ENCODE measurements at regions not wholly inside any gene's neighbourhood (a gene's known extent, or its start where the extent isn't known, plus 50 kb on each side); places are given as distances from the start of the nearest gene placed in this dataset.

GRCh38 chr21:23900727-23901126 is 1706.6 kb downstream of the MRPL39 start:
- no peak for DNase-seq (ENCODE audit: insufficient read length, low spot score, missing footprints)
- Histone ChIP-seq H2AFZ (ENCODE audit: low read length) (no peak overlapping the region), H4K20me1 (ENCODE audit: insufficient read depth, low read length) (no peaks in the 10 kb centered on the region), H3K36me3 (ENCODE audit: insufficient read depth, low read length) (no peaks in the 10 kb centered on the region), H3K4me1 (ENCODE audit: insufficient read depth, low read length) (no peaks in the 10 kb centered on the region), H3K4me3 (ENCODE audit: insufficient read depth, low read length) (no peak overlapping the region), H3K79me2 (ENCODE audit: insufficient read depth, low read length) (no peaks in the 10 kb centered on the region), H3K9me3 (ENCODE audit: low read depth, low read length) (peaks cover 2% of the 10 kb centered on the region), H3K27ac (ENCODE audit: low read depth, low read length) (no peak overlapping the region), H3K4me2 (ENCODE audit: insufficient read depth, low read length) (no peak overlapping the region), H3K27me3 (ENCODE audit: insufficient read depth, low read length) (no peaks in the 10 kb centered on the region)
- no peak for TF ChIP-seq CTCF (IDR thresholded peaks at IDR 0.05; ENCODE audit: extremely low read depth, low read depth, low read length)

- no peak for TF ChIP-seq CTCF (IDR thresholded peaks at IDR 0.05; ENCODE audit: extremely low read depth, low read depth, low read length)
- no peaks in the 10 kb centered on the region for H3K27me3 ChIP-seq (ENCODE audit: insufficient read depth, low read length)
- H3K4me1 ChIP-seq (ENCODE audit: insufficient read depth, low read length), result no peaks in the 10 kb centered on the region
- no peaks in the 10 kb centered on the region for H3K79me2 ChIP-seq (ENCODE audit: insufficient read depth, low read length)
- peaks cover 2% of the 10 kb centered on the region for H3K9me3 ChIP-seq (ENCODE audit: low read depth, low read length)
- no peaks in the 10 kb centered on the region for H3K36me3 ChIP-seq (ENCODE audit: insufficient read depth, low read length)
- DNase-seq (ENCODE audit: insufficient read length, low spot score, missing footprints), result no peak
- no peak overlapping the region for H3K27ac ChIP-seq (ENCODE audit: low read depth, low read length)
- no peak overlapping the region for H3K4me2 ChIP-seq (ENCODE audit: insufficient read depth, low read length)
- no peak overlapping the region for H3K4me3 ChIP-seq (ENCODE audit: insufficient read depth, low read length)
- H4K20me1 ChIP-seq (ENCODE audit: insufficient read depth, low read length), result no peaks in the 10 kb centered on the region
- no peak overlapping the region for H2AFZ ChIP-seq (ENCODE audit: low read length)
Measured at GRCh38 chr21:23899561-23899960, 1707.7 kb downstream of the MRPL39 start.

- Histone ChIP-seq H4K20me1 (ENCODE audit: insufficient read depth, low read length) (no peaks in the 10 kb centered on the region), H3K27ac (ENCODE audit: low read depth, low read length) (no peak overlapping the region), H3K4me1 (ENCODE audit: insufficient read depth, low read length) (no peaks in the 10 kb centered on the region), H3K27me3 (ENCODE audit: insufficient read depth, low read length) (no peaks in the 10 kb centered on the region), H3K4me3 (ENCODE audit: insufficient read depth, low read length) (no peak overlapping the region), H3K4me2 (ENCODE audit: insufficient read depth, low read length) (no peak overlapping the region), H3K9me3 (ENCODE audit: low read depth, low read length) (peaks cover 2% of the 10 kb centered on the region), H2AFZ (ENCODE audit: low read length) (no peak overlapping the region), H3K79me2 (ENCODE audit: insufficient read depth, low read length) (no peaks in the 10 kb centered on the region), H3K36me3 (ENCODE audit: insufficient read depth, low read length) (no peaks in the 10 kb centered on the region)
- DNase-seq (ENCODE audit: insufficient read length, low spot score, missing footprints), result no peak
- no peak for TF ChIP-seq CTCF (IDR thresholded peaks at IDR 0.05; ENCODE audit: extremely low read depth, low read depth, low read length)
Measured at GRCh38 chr21:23890652-23891051, 1716.6 kb downstream of the MRPL39 start.

- Histone ChIP-seq H3K4me2 (ENCODE audit: insufficient read depth, low read length) (no peak overlapping the region), H3K27me3 (ENCODE audit: insufficient read depth, low read length) (no peaks in the 10 kb centered on the region), H3K9me3 (ENCODE audit: low read depth, low read length) (peaks cover 2% of the 10 kb centered on the region)
Measured at GRCh38 chr21:23887725-23888306, 1719.5 kb downstream of the MRPL39 start.

More at GRCh38 chr21:23887725-23888306, 1719.5 kb downstream of the MRPL39 start:
- Histone ChIP-seq H3K4me3 (ENCODE audit: insufficient read depth, low read length) (no peak overlapping the region), H2AFZ (ENCODE audit: low read length) (no peak overlapping the region), H3K27ac (ENCODE audit: low read depth, low read length) (no peak overlapping the region), H3K79me2 (ENCODE audit: insufficient read depth, low read length) (no peaks in the 10 kb centered on the region), H3K36me3 (ENCODE audit: insufficient read depth, low read length) (no peaks in the 10 kb centered on the region), H3K4me1 (ENCODE audit: insufficient read depth, low read length) (no peaks in the 10 kb centered on the region), H4K20me1 (ENCODE audit: insufficient read depth, low read length) (no peaks in the 10 kb centered on the region)
- DNase-seq (ENCODE audit: insufficient read length, low spot score, missing footprints), result no peak
- no peak for TF ChIP-seq CTCF (IDR thresholded peaks at IDR 0.05; ENCODE audit: extremely low read depth, low read depth, low read length)
